Stimulated activated CD8-positive, alpha-beta memory T cell treated with anti-CD3 and anti-CD28 coated beads, Interleukin-15, amount 100 ng/mL, for 4 hours (primary cell): ENCODE measurements at regions not wholly inside any gene's neighbourhood (a gene's known extent, or its start where the extent isn't known, plus 50 kb on each side); places are given as distances from the start of the nearest gene placed in this dataset.

Experiments
- DNase-seq, 2 donors: peaks; one replicate each; pipeline ENCODE4 v3.0.0-alpha.2; 2020; ENCODE audit warnings: low read depth in 2 of 2

DNA sequence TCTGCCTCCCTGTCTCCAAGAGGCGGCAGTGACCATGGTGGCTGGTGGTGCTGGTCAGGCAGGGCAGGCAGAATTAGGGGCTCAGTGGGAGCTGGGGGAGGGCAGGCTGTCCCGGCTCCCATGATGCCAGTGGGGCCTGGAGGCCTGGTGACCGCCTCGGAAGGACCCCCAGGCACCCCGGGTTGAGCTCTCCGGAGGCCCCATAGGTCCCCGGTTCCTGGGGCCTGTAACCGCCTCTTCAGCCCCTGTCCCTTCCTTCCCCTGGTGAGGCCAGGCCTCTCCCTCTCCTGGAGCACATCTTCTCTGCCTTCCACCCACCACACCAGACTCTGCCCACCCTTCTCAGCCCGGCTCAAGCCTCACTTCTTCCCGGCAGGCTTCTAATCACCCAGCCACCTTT lies 117.7 kb upstream of the GSC start:
- DNase-seq, result no peak

DNA sequence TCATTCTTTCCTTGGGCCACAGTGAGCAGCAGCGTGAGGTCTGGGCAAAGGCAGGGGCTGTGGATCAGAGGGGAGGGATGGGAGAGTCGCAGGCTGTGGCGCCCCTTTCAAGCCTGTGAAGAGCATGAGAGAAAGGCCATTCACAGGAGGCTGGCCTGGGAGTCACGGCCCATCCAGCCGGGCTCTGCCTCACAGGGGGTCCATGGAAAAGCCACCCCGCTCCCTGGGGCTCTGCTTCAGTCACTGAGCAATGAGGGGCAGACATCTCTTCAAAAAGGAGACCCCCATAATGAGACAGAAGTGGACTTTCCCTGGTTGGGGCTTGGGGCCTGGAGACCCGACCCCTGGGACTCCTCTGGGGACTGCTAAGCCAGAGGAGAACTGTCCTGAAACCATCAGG lies 117.0 kb upstream of the GSC start:
- DNase-seq, result no peak

DNA sequence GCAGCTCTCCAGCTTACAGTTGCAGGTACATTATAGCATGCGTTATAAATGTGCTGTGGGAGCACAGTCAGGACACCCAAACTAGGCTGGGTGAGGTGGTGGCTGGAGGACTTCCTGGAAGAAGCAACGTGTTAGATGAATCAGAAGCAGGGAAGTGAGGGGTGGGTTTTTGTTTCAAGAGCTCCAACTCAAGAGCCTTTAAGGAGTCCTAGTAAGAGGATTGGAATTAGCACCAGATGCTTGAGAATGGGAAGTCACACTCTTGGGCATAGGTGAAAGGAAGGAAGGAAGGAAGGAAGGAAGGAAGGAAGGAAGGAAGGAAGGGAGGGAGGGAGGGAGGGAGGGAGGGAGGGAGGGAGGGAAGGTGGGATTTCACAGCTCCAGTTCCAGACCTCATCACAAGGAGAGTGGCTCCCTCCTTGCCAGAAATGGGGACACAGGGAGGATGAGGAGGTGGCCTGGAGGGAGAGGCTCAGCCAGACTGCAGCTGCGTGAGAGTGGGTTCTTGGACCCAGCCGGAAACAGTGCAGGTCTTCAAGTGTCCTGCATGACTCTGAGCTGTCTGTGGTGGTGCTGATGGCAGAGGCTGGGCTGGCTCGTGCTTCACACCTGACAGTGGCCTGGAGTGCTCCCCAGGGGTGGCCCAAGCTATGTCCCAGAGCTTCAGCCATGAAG lies 115.7 kb upstream of the GSC start:
- no peak for DNase-seq

DNA sequence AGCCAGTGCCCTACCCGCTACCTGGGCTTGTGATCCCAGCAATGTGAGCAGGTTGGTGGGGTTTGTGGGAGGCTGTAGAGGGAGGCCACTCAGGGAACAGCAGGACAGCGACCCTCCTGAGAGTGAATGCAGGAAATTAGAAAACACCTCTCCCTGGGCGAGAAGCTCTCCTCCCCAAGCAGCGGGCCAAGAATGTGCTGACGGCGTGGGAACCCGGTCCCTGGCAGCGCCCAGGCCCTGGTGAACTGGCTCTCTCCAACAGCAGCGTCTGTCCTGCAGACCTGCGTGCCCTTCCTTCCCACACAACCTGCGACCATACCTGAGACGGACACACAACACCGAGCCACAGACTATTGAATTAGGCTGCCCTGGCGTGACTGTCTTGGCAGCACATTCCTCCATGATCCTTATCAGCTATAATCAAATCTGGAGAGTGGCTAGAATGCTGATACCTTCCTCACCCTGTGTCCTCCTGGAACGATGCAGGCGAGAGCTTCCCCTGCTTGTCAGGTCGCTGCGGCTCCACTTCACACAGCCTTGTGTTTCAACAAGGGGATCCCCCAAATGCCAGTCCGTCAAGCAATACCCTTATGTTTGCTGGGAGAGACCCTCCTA lies 114.8 kb upstream of the GSC start:
- no peak for DNase-seq

DNA sequence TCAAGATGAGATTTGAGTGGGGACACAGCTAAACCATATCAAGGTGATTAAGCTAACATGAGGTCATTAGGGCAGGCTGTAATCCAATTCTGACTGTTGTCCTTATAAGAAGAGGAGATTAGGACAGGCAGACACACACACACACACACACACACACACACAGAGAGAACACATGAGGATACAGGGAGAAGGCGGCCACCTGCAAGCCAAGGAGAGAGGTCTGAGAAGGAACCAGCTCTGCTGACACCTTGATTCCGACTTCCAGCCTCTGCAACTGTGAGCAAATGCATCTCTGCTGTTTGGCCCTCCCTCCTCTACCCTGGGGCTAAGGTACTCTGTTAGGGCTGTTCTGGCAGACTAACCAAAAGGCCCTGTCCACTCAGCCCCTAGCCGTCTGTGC lies 112.5 kb upstream of the GSC start:
- DNase-seq, result no peak

DNA sequence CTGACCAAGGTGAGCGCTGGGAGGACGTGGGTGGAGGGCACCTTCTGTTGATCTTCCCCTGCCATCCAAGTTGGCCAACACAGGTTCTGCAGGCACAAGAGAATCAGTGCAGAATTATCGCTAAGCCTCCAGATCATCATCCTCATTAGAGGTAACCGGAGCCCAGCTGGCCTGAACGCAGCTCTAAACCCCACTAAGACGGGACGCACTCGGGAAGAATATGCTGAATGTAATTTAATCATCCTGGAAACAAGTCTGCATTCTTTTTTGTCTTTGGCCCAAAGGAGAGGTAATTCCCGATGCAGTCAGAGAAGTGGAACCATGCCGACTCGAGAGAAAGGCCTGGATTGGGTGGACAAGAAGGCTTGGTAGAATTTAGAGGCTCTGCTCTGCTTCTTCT lies 111.0 kb upstream of the GSC start:
- DNase-seq, result no peak

DNA sequence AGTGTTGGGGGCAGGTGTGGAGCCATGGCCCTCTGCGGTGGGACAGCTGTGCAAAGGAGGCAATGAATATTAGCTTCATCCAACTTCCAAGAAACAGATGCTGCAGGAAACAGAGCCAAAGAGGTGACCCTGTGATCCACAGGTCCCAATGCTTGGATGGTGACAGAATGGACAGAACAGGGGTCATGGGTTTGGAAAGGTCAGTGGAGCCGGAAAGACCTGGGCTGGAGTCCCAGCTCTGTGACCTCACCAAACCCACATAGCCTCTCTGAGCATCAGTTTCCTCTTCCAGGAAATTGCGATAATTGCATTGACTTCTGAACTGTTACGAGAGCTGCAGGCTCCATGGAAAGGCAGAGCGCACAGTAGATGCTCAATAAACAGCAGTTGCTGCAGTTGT lies 110.2 kb upstream of the GSC start:
- DNase-seq, result no peak

DNA sequence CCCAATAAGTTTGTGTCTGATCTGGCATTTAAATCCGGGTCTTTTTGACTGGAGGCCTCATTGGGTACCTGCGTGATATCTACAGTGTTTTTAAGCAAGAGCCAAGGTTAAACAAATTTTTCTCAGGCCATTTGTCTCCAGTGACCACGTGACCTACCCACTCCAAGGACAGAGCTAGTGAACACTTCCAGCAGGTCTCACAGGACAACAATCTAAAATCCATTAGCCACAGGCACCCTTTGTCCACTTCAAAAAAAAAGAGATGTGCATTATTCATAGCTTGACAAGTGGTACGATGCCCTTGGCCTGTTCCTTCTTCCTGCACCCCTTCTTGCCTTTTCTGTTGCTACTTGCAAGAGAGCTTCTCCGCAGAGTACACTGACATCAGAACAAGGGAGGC lies 109.6 kb upstream of the GSC start:
- DNase-seq, result no peak

DNA sequence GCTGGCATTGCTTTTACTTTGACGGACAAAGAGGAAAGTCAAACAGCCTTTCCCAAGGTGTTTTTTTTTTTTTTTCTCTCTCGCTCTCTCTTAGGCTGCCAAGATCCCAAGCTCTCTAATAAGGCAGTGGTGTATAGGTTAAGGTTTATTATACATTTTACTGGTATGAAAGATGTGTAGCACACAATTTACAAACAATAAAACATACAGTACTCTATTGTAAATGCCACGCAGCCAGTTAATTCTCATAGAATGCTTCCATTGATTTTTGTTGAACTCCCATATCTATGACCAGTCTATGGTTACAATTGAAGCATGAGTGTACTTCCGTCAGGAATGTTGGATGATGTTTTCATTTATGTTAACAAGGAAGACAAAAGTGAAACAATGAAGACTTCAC lies 106.4 kb upstream of the GSC start:
- DNase-seq, result no peak

DNA sequence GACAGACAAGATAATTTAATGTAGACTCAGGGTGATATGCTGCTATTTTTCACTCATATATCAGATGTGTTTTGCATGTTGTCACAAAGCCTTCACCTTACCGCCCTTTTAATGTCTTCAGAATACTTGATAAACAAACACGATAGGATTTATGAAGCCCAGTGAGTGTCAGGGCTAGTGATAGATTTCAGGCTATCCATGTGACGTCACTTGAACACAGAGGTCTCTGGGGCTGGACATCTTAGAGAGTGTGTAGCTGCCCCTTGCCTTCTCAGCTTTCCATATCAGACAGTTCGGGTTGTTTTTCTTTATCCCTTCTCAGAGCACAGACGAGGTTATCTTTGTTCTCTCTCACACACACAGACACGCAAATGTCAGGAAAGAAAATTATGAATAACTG lies 105.3 kb upstream of the GSC start:
- no peak for DNase-seq

DNA sequence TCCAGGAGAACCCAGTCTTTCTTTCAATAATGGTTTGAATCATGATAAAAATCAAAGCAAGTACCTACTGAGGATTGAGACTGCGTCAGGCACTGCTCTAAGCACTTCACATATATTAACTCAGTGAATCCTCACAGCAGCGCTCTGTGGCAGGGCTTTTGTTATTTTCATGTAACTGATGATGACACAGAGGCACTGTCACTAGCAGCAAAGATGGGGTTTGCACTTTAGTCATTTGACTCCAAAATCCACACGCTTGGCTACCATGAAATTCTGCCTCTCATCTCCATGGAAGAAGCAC lies 98.8 kb upstream of the GSC start:
- DNase-seq, result no peak

DNA sequence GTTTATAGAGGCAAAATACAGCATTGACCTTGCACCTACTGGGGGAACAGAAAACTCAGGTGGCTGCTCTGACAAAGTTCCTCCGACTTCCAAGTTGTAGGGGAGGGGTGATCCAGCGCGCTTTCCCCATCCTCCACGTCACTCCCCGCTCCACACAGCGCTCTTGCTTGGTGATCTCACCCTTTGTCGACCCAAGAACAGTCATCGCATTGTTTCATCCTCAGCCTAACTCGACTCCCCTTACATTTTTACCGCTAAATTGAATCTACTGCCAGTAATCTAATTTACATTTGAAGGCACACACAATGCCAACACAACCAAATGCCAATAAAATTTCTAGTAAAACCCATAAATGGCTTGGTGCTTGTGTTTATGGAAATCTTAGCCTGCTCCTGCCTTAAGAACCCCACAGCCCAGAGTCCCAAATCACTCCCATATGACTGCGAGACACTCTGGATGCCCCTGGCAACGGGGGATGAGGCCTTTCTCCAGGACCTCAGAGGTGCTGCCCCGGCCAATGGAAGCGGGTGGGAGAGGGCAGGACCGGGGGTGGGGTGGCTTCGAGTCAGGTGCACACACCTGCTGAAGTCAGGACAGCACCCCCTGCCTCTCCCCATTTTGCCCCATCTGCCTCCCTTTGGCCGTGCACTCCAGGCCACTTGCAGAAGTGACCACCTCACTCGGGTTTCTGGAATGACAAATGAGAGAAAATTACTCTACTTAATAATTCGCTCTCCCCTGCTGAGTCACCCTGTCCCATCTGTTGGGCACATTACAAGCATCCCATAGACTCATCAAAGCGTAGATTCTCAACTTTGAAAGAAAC lies 98.2 kb upstream of the GSC start:
- DNase-seq, result no peak

DNA sequence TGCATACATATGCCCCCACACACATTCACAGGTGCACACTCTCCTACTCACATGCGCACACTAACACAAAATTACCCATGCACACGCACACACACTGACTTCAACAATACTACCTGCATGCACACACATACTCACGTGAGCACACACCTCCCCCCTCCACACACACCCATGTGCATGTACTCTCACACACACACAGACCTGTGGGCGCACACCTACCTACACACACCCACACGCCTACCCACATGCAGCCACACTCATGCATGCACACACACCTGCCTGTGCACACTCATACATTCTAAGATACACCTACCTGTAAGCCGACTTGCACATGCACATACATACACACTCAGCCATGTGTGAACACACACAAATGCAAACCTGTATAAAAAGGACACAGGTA lies 97.3 kb upstream of the GSC start:
- no peak for DNase-seq

DNA sequence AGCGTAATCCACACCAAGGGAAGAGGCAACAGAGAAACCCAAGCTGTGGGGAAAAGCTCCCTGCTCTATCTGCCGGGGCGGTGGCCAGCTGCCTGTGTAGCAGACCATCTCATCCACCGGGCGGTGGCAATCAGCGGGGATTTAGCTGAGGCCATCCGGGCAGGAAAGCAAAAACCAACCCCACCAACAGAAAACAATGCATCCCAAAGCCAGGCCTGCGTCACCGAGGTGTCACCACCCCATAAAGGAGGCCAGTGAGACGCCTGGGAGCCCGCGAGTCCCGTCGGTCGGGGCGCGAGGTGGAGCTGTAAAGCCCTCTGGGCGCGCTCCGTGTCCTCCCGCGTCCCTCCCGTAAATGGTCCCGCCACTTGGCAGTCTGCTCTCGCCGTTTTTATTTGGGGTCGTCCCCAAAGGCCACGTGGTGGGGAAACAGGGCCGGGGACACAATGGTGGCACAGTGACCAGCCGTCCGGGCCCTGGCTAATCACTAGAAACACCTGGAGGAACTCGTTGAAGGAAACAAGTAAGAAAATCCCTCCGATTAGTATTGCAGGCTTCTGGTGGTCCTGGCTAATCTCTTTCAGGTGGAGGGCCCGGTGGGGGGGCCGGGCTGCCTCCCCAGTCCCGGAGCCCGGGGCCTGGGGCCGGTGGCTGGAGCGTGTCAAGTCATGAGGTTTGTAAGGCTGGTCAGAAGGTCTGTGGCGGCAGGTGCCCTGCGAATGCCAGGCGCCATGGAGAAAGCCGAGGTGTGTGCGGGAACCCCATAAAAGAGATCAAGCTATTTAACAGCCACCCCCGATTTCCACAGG lies 94.7 kb upstream of the GSC start:
- DNase-seq, result no peak

DNA sequence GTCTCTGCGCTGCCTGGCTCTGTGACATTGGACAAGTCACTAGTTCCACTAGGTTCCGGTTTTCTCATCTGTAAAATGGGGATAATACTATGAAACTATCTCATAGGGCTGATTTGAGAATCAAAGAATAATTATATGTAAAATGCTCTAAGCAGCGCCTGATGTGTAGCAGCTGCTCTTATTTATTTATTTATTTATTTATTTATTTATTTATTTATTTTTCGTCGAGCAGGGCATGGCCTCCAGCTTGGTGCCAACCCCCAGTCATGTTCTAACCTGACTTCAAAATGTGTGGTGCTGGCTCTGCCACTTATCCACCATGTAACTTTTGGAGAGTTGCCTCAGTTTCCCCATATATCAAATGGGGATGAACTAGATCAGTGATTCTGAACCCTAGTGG lies 93.5 kb upstream of the GSC start:
- no peak for DNase-seq

DNA sequence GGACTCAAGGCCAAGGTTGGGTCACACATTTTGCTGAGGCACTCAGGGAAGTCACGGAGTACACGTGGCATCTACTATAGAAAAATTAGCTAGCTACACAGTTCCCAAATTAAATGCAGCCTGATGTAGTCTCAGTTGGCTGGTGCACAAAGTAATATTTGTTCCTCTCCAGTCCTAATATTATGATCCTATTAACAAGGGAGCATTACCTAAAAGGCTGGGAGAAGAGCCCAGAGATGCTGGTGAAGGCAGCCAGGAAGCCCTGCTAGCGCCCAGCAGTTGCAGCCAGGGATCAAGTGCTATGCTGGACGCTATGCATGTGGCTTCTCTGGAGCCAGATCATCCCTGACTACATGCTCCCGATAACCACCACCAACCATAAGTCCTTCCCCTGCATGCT lies 88.0 kb upstream of the GSC start:
- no peak for DNase-seq

DNA sequence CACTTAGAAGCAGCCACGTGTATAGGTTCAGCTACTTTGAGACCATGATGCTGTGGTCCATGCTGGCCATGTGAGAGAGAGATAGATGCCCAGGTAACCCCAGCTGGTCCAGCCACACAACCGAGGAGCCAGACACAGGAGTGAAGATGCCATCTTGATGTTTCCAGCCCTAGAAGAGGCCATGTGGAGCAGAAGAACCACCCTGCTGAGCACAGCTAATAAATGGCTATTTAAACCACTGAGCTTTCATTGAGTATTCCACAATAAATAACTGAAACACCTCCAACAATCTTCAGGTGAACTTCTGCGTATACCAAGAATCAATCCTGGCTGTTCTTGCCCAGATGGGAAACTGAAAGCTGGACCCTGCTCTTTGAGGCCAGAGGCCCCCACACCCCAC lies 84.0 kb upstream of the GSC start:
- no peak for DNase-seq

DNA sequence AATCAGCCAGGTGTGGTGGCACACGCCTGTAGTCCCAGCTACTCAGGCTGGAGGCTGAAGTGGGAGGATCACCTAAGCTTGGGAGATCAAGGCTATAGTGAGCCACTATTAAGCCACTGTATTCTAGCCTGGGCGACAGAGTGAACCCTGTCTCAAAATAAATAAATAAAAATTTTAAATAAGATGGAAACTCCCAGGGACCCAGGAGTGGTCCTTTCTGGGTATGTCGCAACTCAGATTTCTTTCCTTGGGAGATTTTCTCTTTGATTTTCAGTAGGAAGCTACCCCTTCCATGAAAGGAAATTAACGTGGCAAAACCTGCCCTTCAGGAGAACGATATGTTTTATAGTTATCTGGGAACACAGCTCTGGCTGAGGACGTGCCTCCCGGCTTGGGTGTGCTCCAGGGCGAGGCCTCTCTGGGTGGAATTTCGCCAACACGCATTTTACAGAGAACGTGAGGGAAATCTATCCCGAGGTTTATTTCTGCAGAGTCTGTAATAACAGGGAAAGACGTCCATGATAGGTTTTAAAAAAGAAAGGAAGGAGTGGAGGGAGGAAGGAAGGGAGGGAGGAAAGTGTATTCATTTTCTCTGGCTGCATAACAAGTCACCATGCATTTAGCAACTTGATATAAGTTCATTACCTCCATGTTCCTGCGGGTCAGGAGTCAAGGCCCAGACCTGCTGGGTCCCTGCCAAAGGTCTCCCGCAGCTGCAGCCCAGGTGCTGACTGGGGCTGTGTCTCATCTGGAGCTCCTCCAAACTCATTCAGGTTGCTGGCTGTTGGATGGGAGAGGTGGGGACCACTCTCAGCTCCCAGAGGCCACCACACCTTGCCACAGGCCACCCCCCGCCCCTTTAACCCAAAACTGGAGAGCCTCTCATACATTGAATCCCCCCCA lies 80.6 kb upstream of the GSC start:
- no peak for DNase-seq

DNA sequence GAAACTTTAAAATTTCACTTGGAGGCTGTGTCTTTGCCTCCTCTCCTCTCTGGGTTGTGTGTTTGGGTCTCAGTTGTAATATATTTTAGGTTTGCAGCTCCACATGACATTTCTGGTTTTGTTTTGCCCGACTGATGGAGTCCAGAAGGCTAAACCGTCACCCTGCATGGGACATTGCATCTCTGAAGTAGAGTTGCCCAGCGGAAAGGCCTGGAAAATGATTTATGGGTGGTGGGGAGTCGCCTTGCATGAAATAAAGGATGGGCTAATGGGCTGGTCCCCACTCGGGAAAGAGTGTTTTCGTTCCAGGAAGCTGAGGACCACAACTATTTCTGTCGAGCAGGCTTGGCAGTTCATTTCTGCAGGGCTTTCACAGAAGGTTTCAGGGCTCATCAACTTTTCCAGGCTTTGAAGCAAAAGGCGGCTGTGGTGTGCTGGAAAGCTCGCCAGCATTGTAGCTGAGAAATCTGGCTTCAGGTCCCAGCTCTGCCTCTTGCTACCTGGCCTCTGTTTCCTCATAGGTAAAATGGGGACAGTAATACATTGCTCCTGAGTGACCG lies 74.8 kb upstream of the GSC start:
- DNase-seq, result no peak

DNA sequence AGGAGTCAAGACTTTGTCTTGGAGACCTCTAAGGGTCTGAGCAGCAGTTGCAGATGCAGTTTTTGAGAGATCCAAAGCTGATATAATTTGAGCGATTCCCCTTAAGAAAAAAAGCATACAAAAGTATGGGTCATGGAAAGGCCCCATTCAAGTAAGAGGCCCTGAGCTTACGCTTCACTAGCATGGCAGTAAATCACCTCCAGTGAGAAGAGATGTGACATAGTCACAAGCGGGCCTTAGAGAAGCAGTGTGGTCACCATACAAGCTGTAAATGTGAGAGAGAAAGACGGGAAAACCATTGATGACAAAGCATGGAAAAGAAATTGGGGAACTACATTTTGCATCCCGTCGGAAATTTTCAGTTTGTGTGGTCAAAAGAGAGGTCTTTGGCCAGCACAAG lies 70.6 kb upstream of the GSC start:
- DNase-seq, result no peak

DNA sequence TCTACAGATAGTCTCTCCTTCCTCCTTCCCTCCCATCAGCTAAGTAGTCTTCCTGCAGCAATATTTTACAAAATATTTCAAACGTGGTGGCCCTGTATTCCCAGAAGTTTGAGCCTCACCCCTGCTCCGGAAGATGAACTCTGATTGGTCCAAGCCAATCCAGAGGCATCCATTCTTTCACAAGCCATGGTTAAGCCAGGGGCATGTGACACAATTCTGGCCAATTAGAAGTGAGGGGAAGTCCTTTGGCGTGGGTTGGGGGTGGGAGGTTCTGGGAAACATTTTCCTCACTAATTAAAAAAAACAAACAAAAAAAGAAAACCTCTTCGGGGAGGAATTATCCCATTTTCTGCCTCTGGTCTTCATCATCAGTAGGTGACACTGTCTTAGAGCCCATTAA lies 69.4 kb upstream of the GSC start:
- DNase-seq, result no peak
